ENCODE measurements at regions not wholly inside any gene's neighbourhood (a gene's known extent, or its start where the extent isn't known, plus 50 kb on each side); places are given as distances from the start of the nearest gene placed in this dataset.

- DNase-seq = peak; percentile 22
Observed at GRCh38 chr15:47292638-47293190, 424.6 kb upstream of the SEMA6D start.

GRCh38 chr15:47293466-47294162 lies 423.7 kb upstream of the SEMA6D start:
- no peak for DNase-seq

- DNase-seq = no peak
Observed at GRCh38 chr15:47294765-47295259, 422.5 kb upstream of the SEMA6D start.

GRCh38 chr15:47296881-47297280 lies 420.4 kb upstream of the SEMA6D start:
- no peak for DNase-seq

- no peak for DNase-seq
Observed at GRCh38 chr15:47299846-47300434, 417.4 kb upstream of the SEMA6D start.

- peak; percentile 32 for DNase-seq
Observed at GRCh38 chr15:47300596-47300995, 416.7 kb upstream of the SEMA6D start.

- DNase-seq = peak; percentile 95
Observed at GRCh38 chr15:47301481-47301880, 415.8 kb upstream of the SEMA6D start.

- no peak for DNase-seq
Observed at GRCh38 chr15:47304656-47305055, 412.6 kb upstream of the SEMA6D start.

GRCh38 chr15:47312161-47312560 lies 405.1 kb upstream of the SEMA6D start:
- no peak for DNase-seq

- no peak for DNase-seq
Observed at GRCh38 chr15:47326410-47327333, 390.6 kb upstream of the SEMA6D start.

- DNase-seq = peak; percentile 77
Observed at GRCh38 chr15:47331829-47332393, 385.4 kb upstream of the SEMA6D start.

GRCh38 chr15:47332481-47332880 lies 384.8 kb upstream of the SEMA6D start:
- DNase-seq = no peak

- DNase-seq = no peak
Observed at GRCh38 chr15:47333734-47334133, 383.6 kb upstream of the SEMA6D start.

- no peak for DNase-seq
Observed at GRCh38 chr15:47334805-47335535, 382.3 kb upstream of the SEMA6D start.

- no peak for DNase-seq
Observed at GRCh38 chr15:47337106-47337505, 380.2 kb upstream of the SEMA6D start.

GRCh38 chr15:47337836-47338235 lies 379.5 kb upstream of the SEMA6D start:
- DNase-seq = no peak

- no peak for DNase-seq
Observed at GRCh38 chr15:47338771-47339170, 378.5 kb upstream of the SEMA6D start.

- DNase-seq = no peak
Observed at GRCh38 chr15:47339800-47340570, 377.3 kb upstream of the SEMA6D start.

GRCh38 chr15:47340571-47340920 lies 376.8 kb upstream of the SEMA6D start:
- DNase-seq = no peak

- DNase-seq = peak; percentile 11
Observed at GRCh38 chr15:47349179-47349578, 368.1 kb upstream of the SEMA6D start.

- DNase-seq = no peak
Observed at GRCh38 chr15:47351501-47351900, 365.8 kb upstream of the SEMA6D start.
